COLO829 (cell line): ENCODE measurements at regions not wholly inside any gene's neighbourhood (a gene's known extent, or its start where the extent isn't known, plus 50 kb on each side); places are given as distances from the start of the nearest gene placed in this dataset.
A peak's percentile ranks its signal among the peaks of the same experiment; 100 is the strongest.
"Not testable (repeated sequence)": the region's sequence is repeated elsewhere in the genome, so short reads cannot be mapped to it uniquely, and the experiment has no call there.

ENCODE experiments used
- DNase-seq: peaks from one replicate; pipeline ENCODE4 v3.0.0; 2012; ENCODE audit warnings: low spot score

DNA sequence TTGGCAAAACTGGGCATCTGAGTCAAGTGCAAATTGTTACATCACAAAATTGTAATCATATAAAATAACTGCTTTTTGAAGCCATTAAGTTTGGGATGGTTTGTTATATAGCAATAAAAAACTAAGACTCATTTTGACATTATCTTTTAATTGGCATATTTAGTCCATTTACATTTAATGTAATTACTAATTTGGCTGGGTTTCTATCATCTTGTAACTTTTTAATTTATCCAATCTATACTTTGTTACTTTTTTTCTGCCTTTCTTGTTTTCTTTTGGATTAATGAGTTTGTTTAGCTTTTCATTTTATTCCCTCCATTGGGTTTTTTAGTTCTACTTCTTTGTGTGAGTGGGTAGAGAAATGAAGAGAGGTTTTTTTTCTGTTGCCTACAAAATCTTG is 76.3 kb downstream of the DRAM2 start:
- no peak for DNase-seq

GRCh38 chr1:111062624-111063023 is 77.3 kb downstream of the DRAM2 start:
- DNase-seq = no peak

GRCh38 chr1:111062081-111062480 is 77.8 kb downstream of the DRAM2 start:
- no peak for DNase-seq

- DNase-seq = no peak
These were observed 85.2 kb downstream of the DRAM2 start for GRCh38 chr1:111054656-111055055.

- no peak for DNase-seq
These were observed 87.6 kb downstream of the DRAM2 start for GRCh38 chr1:111052246-111052645.

DNA sequence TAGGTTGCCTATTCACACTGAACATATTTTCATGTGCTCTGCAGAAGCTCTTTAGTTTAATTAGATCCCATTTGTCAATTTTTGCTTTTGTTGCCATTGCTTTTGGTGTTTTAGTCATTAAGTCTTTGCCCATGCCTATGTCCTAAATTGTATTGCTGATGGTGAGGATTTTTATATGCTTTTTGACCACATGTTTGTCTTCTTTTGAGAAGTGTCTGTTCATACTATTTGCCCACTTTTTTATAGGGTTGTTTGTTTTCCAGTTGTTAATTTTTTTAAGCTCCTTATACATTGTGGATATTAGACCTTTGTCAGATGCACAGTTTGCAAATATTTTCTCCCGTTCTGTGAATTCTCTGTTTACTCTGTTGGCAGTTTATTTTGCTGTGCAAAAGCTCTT is 84.5 kb upstream of the LRIF1 start:
- not testable (repeated sequence) for DNase-seq

DNA sequence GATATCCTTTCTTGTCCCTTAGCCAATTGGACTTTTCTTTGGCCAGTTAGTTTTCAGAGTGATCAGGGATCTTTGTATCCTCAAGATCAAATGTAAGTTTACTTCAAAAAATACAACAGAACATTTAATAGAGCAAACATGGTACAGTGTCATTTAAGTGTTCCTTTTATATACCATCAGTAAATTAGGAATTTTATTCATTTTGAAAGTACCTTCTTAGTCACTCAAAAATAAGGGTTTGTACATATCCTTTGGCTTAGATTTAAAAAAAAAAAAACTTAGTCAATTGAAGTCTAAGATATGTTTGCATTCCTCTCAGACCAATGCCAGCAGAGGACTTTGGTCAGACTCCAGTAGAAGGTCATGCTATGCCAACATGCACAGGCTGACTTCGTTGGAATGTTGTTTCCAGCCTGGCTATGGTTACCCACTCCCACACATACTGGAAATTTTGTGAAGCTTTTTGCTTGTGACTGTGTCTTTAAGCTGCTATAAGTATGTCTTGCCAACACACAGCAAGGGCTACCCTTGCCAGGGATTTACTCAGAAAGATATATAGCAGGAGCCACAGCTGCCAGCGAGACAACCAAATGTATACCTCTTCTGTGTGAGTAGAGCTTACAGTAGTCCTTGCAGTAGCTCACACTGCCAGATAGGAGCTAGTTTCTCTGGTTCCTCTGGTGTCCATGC is 81.5 kb upstream of the LRIF1 start:
- DNase-seq = no peak

DNA sequence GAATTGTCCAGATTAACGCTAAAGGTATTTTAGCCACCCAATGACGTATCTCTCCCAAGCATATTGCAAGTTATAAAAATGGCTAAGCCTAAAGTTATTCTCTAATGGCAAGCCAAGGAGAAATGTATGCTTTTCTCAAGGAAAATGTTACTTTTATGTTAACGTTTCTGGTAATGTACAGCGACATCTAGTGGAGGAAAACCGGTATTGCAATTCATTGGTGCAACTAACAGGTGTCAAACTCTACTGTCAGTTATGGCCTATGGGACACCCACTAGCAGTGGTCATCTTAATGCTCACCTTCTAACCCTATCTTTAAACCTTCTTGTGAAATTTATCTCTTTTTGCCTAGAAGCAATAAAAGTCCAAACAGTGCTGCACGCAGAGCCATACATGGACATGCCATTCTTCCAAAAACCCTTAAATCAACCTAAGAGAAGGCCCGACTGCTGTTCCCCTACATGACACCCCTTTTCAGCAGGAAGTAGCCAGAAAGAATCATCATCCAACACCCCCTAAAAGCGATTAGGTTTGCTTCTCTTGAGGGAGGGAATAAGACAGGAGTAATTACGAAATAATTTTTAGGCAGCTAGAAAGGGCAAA is 68.7 kb upstream of the LRIF1 start:
- peak; percentile 17 for DNase-seq

DNA sequence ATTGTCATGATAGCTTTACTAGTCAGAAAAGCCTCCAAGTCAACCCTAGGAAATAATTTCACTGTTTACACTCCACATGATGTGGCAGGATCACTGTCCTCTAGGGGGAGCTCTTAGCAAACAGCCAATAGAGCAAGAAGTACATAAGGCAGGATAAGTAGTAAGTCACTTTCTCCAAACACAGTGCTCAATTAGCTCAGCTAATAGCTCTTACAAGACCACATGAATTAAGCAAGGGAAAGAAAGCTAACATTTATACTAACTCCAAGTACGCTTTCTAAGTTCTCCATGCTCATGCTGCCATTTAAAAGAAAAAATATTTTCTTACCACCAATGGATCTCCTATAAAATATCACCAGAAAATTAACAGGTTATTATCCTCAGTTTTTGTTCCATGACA is 66.9 kb upstream of the LRIF1 start:
- DNase-seq = peak; percentile 16

GRCh38 chr1:111025109-111025508 is 61.4 kb upstream of the LRIF1 start:
- DNase-seq = no peak

DNA sequence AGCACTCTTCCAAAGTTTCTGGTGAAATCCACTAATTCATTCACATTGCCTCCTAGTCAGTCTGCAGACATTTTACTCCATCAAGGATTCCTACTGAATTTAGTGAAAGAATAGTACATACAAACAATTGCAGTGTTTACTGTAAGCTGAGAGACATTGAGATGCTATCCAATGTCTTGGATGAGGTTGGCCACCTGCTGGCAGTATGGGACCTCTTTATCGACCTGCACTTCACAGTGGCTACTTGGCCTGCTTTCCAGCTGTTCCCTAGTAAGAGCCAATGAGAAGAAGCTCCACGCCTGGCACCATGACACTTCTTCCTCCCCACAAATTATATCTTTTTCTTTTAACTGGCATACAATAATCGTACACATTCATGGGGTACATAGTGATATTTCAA is 51.5 kb upstream of the LRIF1 start:
- DNase-seq = no peak
